ENCODE measurements at regions not wholly inside any gene's neighbourhood (a gene's known extent, or its start where the extent isn't known, plus 50 kb on each side); places are given as distances from the start of the nearest gene placed in this dataset.

- ATAC-seq = no peak
- TF ChIP-seq PPARA (CRISPR knock-in tag; IDR thresholded peaks at IDR 0.05; ENCODE audit: borderline replicate concordance) = no peak
- TF ChIP-seq OSR1 (CRISPR knock-in tag; IDR thresholded peaks at IDR 0.05) = no peak
- TF ChIP-seq GLIS3 (CRISPR knock-in tag; IDR thresholded peaks at IDR 0.05) = no peak
- no peak for TF ChIP-seq PATZ1 (CRISPR knock-in tag; IDR thresholded peaks at IDR 0.05; ENCODE audit: borderline replicate concordance)
- TF ChIP-seq, protein P1, sequence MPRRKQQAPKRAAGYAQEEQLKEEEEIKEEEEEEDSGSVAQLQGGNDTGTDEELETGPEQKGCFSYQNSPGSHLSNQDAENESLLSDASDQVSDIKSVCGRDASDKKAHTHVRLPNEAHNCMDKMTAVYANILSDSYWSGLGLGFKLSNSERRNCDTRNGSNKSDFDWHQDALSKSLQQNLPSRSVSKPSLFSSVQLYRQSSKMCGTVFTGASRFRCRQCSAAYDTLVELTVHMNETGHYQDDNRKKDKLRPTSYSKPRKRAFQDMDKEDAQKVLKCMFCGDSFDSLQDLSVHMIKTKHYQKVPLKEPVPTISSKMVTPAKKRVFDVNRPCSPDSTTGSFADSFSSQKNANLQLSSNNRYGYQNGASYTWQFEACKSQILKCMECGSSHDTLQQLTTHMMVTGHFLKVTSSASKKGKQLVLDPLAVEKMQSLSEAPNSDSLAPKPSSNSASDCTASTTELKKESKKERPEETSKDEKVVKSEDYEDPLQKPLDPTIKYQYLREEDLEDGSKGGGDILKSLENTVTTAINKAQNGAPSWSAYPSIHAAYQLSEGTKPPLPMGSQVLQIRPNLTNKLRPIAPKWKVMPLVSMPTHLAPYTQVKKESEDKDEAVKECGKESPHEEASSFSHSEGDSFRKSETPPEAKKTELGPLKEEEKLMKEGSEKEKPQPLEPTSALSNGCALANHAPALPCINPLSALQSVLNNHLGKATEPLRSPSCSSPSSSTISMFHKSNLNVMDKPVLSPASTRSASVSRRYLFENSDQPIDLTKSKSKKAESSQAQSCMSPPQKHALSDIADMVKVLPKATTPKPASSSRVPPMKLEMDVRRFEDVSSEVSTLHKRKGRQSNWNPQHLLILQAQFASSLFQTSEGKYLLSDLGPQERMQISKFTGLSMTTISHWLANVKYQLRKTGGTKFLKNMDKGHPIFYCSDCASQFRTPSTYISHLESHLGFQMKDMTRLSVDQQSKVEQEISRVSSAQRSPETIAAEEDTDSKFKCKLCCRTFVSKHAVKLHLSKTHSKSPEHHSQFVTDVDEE (CRISPR knock-in tag; IDR thresholded peaks at IDR 0.05) = no peak
- TF ChIP-seq ZNF565 (CRISPR knock-in tag; conservative IDR thresholded peaks at IDR 0.05; ENCODE audit: low read depth) = no peak
- no peak for TF ChIP-seq CSDC2 (CRISPR knock-in tag; IDR thresholded peaks at IDR 0.05)
- TF ChIP-seq TCF4 (CRISPR knock-in tag; IDR thresholded peaks at IDR 0.05; ENCODE audit: borderline replicate concordance) = no peak
- no peak for TF ChIP-seq ISL1 (CRISPR knock-in tag; IDR thresholded peaks at IDR 0.05)
Measured at GRCh38 chr4:117227925-117228324, 142.5 kb upstream of the TRAM1L1 start.

GRCh38 chr4:117239434-117239833 is 154.1 kb upstream of the TRAM1L1 start:
- ATAC-seq = no peak
- TF ChIP-seq RARB (CRISPR knock-in tag; IDR thresholded peaks at IDR 0.05) = no peak
- no peak for TF ChIP-seq ESRRG (CRISPR knock-in tag; IDR thresholded peaks at IDR 0.05)
- TF ChIP-seq, protein P2, sequence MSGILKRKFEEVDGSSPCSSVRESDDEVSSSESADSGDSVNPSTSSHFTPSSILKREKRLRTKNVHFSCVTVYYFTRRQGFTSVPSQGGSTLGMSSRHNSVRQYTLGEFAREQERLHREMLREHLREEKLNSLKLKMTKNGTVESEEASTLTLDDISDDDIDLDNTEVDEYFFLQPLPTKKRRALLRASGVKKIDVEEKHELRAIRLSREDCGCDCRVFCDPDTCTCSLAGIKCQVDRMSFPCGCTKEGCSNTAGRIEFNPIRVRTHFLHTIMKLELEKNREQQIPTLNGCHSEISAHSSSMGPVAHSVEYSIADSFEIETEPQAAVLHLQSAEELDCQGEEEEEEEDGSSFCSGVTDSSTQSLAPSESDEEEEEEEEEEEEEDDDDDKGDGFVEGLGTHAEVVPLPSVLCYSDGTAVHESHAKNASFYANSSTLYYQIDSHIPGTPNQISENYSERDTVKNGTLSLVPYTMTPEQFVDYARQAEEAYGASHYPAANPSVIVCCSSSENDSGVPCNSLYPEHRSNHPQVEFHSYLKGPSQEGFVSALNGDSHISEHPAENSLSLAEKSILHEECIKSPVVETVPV (CRISPR knock-in tag; IDR thresholded peaks at IDR 0.05) = no peak
- no peak for TF ChIP-seq CSDC2 (CRISPR knock-in tag; IDR thresholded peaks at IDR 0.05)
- TF ChIP-seq TCF4 (CRISPR knock-in tag; IDR thresholded peaks at IDR 0.05; ENCODE audit: borderline replicate concordance) = no peak
- TF ChIP-seq ZNF8 (CRISPR knock-in tag; IDR thresholded peaks at IDR 0.05) = no peak
- no peak for TF ChIP-seq ZFP3 (CRISPR knock-in tag; IDR thresholded peaks at IDR 0.05)
- no peak for TF ChIP-seq SNAI2 (CRISPR knock-in tag; IDR thresholded peaks at IDR 0.05)
- no peak for TF ChIP-seq GLIS3 (CRISPR knock-in tag; IDR thresholded peaks at IDR 0.05)
- TF ChIP-seq ZFP30 (CRISPR knock-in tag; IDR thresholded peaks at IDR 0.05) = no peak
- no peak for TF ChIP-seq CREB5 (CRISPR knock-in tag; IDR thresholded peaks at IDR 0.05; ENCODE audit: low read depth)
- TF ChIP-seq ZNF565 (CRISPR knock-in tag; conservative IDR thresholded peaks at IDR 0.05; ENCODE audit: low read depth) = no peak
- TF ChIP-seq, protein P1 (CRISPR knock-in tag; IDR thresholded peaks at IDR 0.05) = no peak
- TF ChIP-seq PATZ1 (CRISPR knock-in tag; IDR thresholded peaks at IDR 0.05; ENCODE audit: borderline replicate concordance) = no peak
- no peak for TF ChIP-seq BACH2 (CRISPR knock-in tag; IDR thresholded peaks at IDR 0.05; ENCODE audit: borderline replicate concordance)
- TF ChIP-seq PPARA (CRISPR knock-in tag; IDR thresholded peaks at IDR 0.05; ENCODE audit: borderline replicate concordance) = no peak
